Spleen (tissue), 11 donors: ENCODE measurements at regions not wholly inside any gene's neighbourhood (a gene's known extent, or its start where the extent isn't known, plus 50 kb on each side); places are given as distances from the start of the nearest gene placed in this dataset.

Source experiments
- DNase-seq: peaks from one replicate; pipeline ENCODE4 v3.0.0-alpha.2; 2020
- H3K27ac ChIP-seq, 8 donors: fragments of 200-600 bp; sonication (generic) in 7 of 8; 1 replicate in 4 of 8; 2 replicates in 4 of 8; pipeline versions ENCODE4 v1.5.0 to v1.8.0; 2016 to 2021; ENCODE audit warnings: inconsistent platforms in 4 of 8, mild to moderate bottlenecking in 4 of 8, moderate library complexity in 1 of 8
- H3K27me3 ChIP-seq, 7 donors: fragments of 200-600 bp; sonication (generic) in 6 of 7; replicated peaks in 1 of 7; 1 replicate in 4 of 7; 2 replicates in 3 of 7; pipeline versions ENCODE4 v1.5.0 to v1.8.0; 2016 to 2021; ENCODE audit warnings: inconsistent platforms in 3 of 7, mild to moderate bottlenecking in 1 of 7
- H3K36me3 ChIP-seq, 6 donors: fragments of 200-600 bp; sonication (generic) in 5 of 6; 1 replicate in 4 of 6; 2 replicates in 2 of 6; pipeline versions ENCODE4 v1.5.0 to v1.8.0; 2016 to 2021; ENCODE audit warnings: inconsistent platforms in 2 of 6
- H3K4me1 ChIP-seq, 6 donors: fragments of 200-600 bp; sonication (generic) in 5 of 6; 1 replicate in 3 of 6; 2 replicates in 3 of 6; pipeline versions ENCODE4 v1.5.0 to v1.8.0; 2016 to 2021; ENCODE audit warnings: inconsistent platforms in 3 of 6
- H3K4me3 ChIP-seq, 8 donors: fragments of 200-600 bp; sonication (generic) in 7 of 8; 1 replicate in 4 of 8; 2 replicates in 4 of 8; pipeline versions ENCODE4 v1.5.0 to v1.8.0; 2016 to 2021; ENCODE audit warnings: inconsistent platforms in 4 of 8, mild to moderate bottlenecking in 4 of 8, moderate library complexity in 2 of 8
- H3K9me3 ChIP-seq, 8 donors: fragments of 200-600 bp; sonication (generic) in 7 of 8; 1 replicate in 4 of 8; 2 replicates in 4 of 8; pipeline versions ENCODE4 v1.5.0 to v1.8.0; 2016 to 2021; ENCODE audit warnings: inconsistent platforms in 4 of 8
- CTCF ChIP-seq, 11 experiments: fragments of 200-600 bp in 7 of 11; fragments of 450-650 bp in 4 of 11; sonication (generic) in 4 of 11; IDR thresholded peaks in 8 of 11; conservative IDR thresholded peaks in 3 of 11; 1 replicate in 7 of 11; 2 replicates in 4 of 11; pipeline versions ENCODE4 v1.4.0 to v1.8.0; 2016 to 2021; ENCODE audit warnings: antibody characterized with exemption in 11 of 11, inconsistent platforms in 4 of 11, mild to moderate bottlenecking in 1 of 11
- POLR2A ChIP-seq, 3 donors: fragments of 450-650 bp; IDR thresholded peaks; one replicate each; pipeline ENCODE4 v1.5.1; 2017; ENCODE audit warnings: antibody characterized with exemption in 3 of 3, mild to moderate bottlenecking in 1 of 3
- POLR2AphosphoS5 ChIP-seq, 3 donors: sonication (generic); formaldehyde crosslinking; IDR thresholded peaks; one replicate each; pipeline ENCODE4 v1.5.1; 2017; ENCODE audit warnings: antibody characterized with exemption in 3 of 3
- WGBS, 5 donors: extraction: QIAGEN DNeasy Blood & Tissue Kit in 3 of 5; methylation state at CpG; one replicate each; pipeline versions ENCODE4 v1.1.5 to v1.1.7; 2013 to 2018; 5-methylcytosine and 5-hydroxymethylcytosine counted together
- intact Hi-C: fragments of 100-400 bp; cut with DNase I; formaldehyde crosslinking; loops from one replicate; pipeline ENCODE4 v1.15.0; 2023; ENCODE audit warnings: low total_unique reads
- donor health status: healthy with polysubstance abuse.
- donor health status: DM: no; HTN: no; CAD: no; lungs with moderate emphysema.
- donor health status: DM: no; HTN: no; CAD: no.
- donor health status: Bipolar disorder and iron deficiency.
- donor health status: healthy.
- donor health status: DM: no; HTN: no; CAD: no.
- donor health status: DM: yes; HTN: yes; CAD: no.

- TF ChIP-seq POLR2AphosphoS5 (IDR thresholded peaks at IDR 0.05), result no peak
- TF ChIP-seq CTCF (IDR thresholded peaks at IDR 0.05 in 8 of 11, conservative IDR thresholded peaks at IDR 0.05 in 3 of 11), result no peak
- TF ChIP-seq POLR2A (IDR thresholded peaks at IDR 0.05), result no peak
- no peaks in the 10 kb centered on the region for H3K27me3 ChIP-seq
- intact Hi-C loops, result no loop called here
- no peak for DNase-seq
- no peak overlapping the region for H3K4me3 ChIP-seq
- H3K36me3 ChIP-seq, result no peaks in the 10 kb centered on the region
- no peak overlapping the region for H3K27ac ChIP-seq
- peaks cover 0 to 9% (median 0%) of the 10 kb centered on the region in 8 donors for H3K9me3 ChIP-seq
- 65 to 82% (median 79%) methylated on average over 2 of the region's 2 CpGs for WGBS, 5 donors
- no peaks in the 10 kb centered on the region for H3K4me1 ChIP-seq
Observed at GRCh38 chr9:29966247-29966646, 2393.0 kb upstream of the C9orf72 start.

GRCh38 chr9:29968831-29969230 lies 2395.6 kb upstream of the C9orf72 start:
- peak; percentile 66 for DNase-seq
- 86 to 100% (median 93%) methylated on average over 3 of the region's 3 CpGs for WGBS, 5 donors

GRCh38 chr9:29969408-29969807 lies 2396.1 kb upstream of the C9orf72 start:
- DNase-seq, result no peak
- Histone ChIP-seq H3K4me1 (no peaks in the 10 kb centered on the region), H3K27ac (no peak overlapping the region), H3K27me3 (no peaks in the 10 kb centered on the region), H3K36me3 (no peaks in the 10 kb centered on the region), H3K4me3 (no peak overlapping the region), H3K9me3 (peaks cover 0 to 9% (median 0%) of the 10 kb centered on the region in 8 donors)
- TF ChIP-seq CTCF (IDR thresholded peaks at IDR 0.05 in 8 of 11, conservative IDR thresholded peaks at IDR 0.05 in 3 of 11) (no peak), POLR2AphosphoS5 (IDR thresholded peaks at IDR 0.05) (no peak), POLR2A (IDR thresholded peaks at IDR 0.05) (no peak)
- 78 to 89% (median 83%) methylated on average over 5 of the region's 5 CpGs for WGBS, 5 donors
- intact Hi-C loops, result no loop called here

More at GRCh38 chr9:29968831-29969230, 2395.6 kb upstream of the C9orf72 start:
- H3K27ac ChIP-seq, result no peak overlapping the region
- no peaks in the 10 kb centered on the region for H3K4me1 ChIP-seq
- peaks cover 0 to 9% (median 0%) of the 10 kb centered on the region in 8 donors for H3K9me3 ChIP-seq
- no peaks in the 10 kb centered on the region for H3K27me3 ChIP-seq
- no peak overlapping the region for H3K4me3 ChIP-seq
- intact Hi-C loops, result no loop called here
- TF ChIP-seq POLR2A (IDR thresholded peaks at IDR 0.05) (no peak), POLR2AphosphoS5 (IDR thresholded peaks at IDR 0.05) (no peak), CTCF (IDR thresholded peaks at IDR 0.05 in 8 of 11, conservative IDR thresholded peaks at IDR 0.05 in 3 of 11) (no peak)
- no peaks in the 10 kb centered on the region for H3K36me3 ChIP-seq

GRCh38 chr9:29969856-29970647 lies 2396.8 kb upstream of the C9orf72 start:
- Histone ChIP-seq H3K4me3 (no peak overlapping the region), H3K27me3 (no peaks in the 10 kb centered on the region), H3K36me3 (no peaks in the 10 kb centered on the region), H3K9me3 (peaks cover 0 to 9% (median 0%) of the 10 kb centered on the region in 8 donors), H3K4me1 (no peaks in the 10 kb centered on the region), H3K27ac (no peak overlapping the region)
- TF ChIP-seq POLR2A (IDR thresholded peaks at IDR 0.05) (no peak), CTCF (IDR thresholded peaks at IDR 0.05 in 8 of 11, conservative IDR thresholded peaks at IDR 0.05 in 3 of 11) (no peak), POLR2AphosphoS5 (IDR thresholded peaks at IDR 0.05) (no peak)
- 79 to 96% (median 92%) methylated on average over 9 to 15 of the region's 15 CpGs for WGBS, 5 donors
- intact Hi-C loops, result no loop called here
- no peak for DNase-seq
